GM21576 (cell line): ENCODE measurements at regions not wholly inside any gene's neighbourhood (a gene's known extent, or its start where the extent isn't known, plus 50 kb on each side); places are given as distances from the start of the nearest gene placed in this dataset.
"Not testable (repeated sequence)": the region's sequence is repeated elsewhere in the genome, so short reads cannot be mapped to it uniquely, and the experiment has no call there.

Experiments
- ATAC-seq: cut with Tn5 transposase; IDR thresholded peaks from one replicate; pipeline ENCODE4 v1.9.1; 2021; ENCODE audit warnings: mild to moderate bottlenecking, moderate library complexity; ENCODE audit not compliant: unreplicated experiment

DNA sequence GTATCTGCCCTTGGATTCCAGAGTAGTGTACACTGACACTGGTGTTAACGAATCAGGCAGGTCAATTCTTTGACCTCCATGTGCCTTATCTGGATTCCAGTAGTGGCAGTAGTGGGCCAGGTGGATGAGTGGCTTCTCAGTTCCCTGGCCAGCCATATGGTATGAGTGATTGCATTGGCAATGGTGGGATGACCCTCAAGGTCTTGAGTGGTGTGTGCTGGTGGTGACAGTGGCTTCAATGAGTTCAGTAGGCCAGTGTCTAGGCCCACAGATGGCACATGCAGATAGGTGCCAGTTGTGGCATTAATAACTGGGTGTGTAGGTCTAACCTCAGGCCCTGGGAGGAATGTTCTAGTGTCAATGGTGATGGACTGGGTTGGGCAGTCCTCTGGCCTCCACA, 674.1 kb upstream of the NXPH2 start:
- no peak for ATAC-seq

DNA sequence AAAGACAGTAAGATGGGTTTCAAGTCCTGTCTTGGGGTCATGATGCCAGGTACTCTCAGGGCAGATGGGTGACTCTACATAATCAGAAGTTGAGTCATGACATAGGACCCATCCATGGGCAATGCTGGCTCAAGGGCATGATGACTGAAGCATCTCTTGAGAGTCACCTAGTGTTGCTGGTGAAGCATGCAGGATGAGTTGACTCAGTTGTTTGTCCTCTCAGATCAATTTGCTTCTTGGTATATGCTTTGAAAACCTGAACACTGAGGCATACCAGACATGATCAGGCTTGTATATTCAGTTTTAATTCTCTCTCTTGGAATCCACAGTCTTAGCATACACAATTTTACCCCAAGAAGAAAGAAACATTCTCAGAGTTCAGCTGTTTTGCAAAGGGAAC, 658.9 kb upstream of the NXPH2 start:
- no peak for ATAC-seq

DNA sequence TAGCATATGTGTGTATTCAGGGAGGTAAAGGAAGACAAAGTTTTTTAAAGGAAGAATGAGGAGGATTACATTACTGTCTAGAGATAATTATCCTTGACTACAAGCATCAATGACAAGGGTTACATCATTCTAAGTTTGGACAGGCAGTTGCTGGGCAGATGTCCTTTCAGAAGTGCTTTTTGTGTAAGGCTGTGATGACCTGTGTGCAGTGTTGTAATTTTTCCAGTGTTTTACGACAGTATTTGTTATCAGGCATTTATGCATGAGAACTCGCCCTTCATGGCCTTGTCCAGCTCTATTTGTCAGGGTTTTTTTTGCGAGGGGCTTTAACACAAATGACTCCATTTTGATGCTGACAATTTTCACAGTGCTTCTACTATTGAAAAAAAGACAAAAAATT, 658.3 kb upstream of the NXPH2 start:
- ATAC-seq = no peak

DNA sequence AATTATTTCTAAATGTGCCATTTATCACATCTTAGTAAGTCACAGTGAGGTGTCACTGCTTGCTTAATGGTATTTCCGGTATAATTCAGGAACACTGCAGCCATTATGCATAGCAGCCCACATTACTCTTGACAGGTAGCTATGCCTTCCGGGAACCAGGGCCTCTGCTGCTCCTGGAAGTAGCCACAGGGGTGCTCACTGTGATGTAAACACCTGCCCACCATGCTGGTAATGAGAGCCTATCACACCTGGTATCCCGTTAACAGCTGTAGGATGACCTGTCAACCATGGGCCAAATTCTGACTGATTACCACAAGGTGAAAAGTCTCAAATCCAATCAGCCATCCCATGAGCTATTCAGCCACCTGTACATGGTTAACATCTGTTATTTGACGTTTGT, 647.0 kb upstream of the NXPH2 start:
- no peak for ATAC-seq

DNA sequence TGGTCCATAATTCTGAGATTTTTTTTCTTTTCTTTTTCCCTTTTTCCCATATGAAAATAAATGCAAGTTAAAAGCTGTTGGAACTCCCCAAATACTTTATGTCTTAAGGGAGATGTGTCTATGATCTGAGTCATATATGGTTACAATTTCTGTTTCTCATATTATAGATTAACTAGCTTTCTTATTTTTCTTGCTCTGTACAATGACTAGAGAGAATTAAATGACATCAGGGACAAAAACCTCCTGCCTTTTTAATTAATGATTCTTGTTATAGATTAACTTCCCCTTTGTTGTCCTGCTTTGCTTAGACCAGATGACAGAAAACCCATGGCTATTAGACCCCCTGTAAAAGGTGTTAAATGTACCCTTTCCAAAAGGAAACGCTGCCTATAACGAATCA, 643.9 kb upstream of the NXPH2 start:
- ATAC-seq = no peak

DNA sequence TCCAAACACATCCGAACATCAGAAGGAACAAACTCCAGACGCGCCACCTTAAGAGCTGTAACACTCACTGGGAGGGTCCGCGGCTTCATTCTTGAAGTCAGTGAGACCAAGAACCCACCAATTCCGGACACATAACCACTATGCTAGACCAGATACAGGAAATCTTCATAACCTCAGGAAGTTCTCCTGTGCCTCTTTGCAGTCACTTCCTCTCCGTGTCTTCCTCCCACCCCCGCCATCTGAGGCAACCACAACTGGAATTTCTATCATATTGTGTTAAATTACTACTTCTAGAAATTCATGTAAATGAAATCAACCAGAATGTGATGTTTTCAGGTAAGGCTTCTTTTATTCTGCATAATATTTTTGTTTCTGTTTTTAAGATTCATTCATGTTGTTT, 631.0 kb upstream of the NXPH2 start:
- ATAC-seq = no peak

DNA sequence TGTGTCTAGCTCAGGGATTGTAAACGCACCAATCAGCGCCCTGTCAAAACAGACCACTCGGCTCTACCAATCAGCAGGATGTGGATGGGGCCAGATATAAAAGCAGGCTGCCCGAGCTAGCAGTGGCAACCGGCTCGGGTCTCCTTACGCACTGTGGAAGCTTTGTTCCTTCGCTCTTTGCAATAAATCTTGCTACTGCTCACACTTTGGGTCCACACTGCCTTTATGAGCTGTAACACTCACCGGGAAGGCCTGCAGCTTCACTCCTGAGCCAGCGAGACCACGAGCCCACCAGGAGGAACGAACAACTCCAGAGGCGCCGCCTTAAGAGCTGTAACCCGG, 630.6 kb upstream of the NXPH2 start:
- ATAC-seq = not testable (repeated sequence)

DNA sequence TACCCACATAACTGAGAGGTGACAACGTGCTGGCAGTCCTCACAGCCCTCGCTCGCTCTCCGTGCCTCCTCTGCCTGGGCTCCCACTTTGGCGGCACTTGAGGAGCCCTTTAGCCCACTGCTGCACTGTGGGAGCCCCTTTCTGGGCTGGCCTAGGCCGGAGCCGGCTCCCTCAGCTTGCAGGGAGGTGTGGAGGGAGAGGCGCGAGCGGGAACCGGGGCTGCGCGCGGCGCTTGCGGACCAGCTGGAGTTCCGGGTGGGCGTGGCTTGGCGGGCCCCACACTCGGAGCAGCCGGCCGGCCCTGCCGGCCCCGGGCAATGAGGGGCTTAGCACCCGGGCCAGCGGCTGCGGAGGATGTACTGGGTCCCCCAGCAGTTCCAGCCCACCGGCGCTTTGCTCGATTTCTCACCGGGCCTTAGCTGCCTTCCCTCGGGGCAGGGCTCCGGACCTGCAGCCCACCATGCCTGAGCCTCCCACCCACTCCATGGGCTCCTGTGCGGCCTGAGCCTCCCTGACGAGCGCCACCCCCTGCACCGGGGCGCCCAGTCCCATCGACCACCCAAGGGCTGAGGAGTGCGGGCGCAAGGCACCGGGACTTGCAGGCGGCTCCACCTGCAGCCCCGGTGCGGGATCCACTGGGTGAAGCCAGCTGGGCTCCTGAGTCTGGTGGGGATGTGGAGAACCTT, 630.1 kb upstream of the NXPH2 start:
- ATAC-seq = not testable (repeated sequence)

DNA sequence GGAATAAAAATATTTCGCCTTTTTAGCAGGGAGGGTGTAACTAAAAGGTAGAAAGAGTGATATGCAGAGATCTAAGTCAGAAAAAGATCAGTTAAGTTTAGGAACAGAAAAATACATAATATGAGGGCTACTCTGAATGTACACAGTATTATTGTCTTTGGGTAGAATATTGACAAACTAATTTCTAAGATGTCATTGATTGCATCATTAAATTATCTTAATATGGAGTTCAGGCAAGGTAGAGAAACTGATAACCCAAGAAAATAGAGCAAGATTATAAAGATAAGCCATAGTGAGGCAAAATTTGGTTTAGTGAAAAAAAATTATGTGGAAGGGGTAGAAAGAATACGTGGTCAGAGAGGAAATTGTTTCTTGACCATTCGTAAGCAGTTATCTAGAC, 629.0 kb upstream of the NXPH2 start:
- ATAC-seq = no peak

DNA sequence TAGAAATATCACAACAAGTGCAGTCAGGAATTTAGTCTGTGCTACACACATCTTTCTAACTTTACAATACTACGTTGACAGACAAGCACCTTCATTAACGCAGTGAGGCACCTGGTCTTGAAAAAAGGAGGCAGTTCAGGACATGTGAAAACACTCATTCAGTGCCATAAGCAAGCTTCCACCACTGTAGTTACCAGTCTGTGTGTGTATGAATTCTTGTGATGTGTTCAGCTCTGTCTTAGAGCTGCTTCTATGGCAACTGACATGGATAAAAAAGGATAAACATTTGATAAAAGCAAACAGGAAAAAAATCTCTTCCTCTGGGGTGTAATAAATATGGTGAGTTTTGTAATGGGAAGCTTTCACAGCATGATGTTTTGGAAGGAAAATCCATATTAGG, 623.8 kb upstream of the NXPH2 start:
- no peak for ATAC-seq

DNA sequence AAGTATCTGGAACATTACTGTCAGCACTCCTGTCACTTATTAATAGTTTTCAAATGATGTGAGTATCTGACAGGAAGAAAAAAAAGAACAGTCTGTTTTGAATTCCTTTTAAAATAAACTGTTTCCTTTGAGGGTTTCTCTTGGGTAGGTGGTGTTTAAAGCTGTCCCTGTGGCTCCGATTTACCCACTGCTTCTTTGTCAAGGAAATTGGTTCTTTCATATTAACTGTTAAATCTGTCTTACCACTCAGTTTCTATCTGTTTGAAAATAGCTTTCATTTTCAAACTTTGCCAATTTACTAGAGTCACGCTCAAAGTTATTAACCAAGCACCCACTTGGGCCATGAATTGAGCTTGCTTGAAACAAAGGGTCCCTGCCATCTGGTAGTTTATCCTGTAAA, 614.6 kb upstream of the NXPH2 start:
- no peak for ATAC-seq

DNA sequence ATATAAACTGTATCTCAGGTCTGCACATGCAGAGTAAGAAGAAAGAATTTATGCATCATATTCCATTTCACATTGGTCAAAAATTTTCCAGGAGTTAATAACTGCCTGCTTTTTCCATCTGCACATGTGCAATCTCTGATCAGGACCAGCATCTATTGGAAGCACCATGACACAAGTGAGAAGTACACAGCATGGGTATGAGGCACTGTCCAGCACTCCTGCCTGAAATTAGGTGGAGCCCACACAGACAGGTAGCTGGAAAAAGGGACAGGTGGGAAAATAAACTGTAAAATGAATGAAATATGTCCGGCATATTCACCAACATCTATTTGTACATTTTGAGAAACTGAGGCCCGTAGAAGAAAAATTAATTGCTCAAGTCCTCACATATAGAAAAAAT, 609.2 kb upstream of the NXPH2 start:
- no peak for ATAC-seq

DNA sequence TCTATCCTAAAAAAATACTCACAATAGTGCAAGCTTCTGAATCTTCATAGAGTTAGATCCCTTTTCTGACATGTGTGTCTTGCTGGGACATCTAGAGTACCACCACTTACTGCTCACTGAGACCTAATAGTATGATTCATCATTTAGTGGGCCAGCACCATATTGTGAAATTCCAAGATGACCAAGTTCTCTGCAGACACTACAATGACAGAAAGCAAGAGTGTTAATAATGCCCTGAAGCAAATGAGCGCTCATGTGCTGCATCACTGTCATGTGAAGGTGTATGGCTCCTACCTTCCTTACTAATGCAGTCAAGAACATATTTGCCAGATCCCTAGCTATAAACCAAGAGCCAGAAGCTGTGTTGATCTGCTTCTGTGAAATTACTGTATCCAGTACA, 606.2 kb upstream of the NXPH2 start:
- ATAC-seq = no peak

DNA sequence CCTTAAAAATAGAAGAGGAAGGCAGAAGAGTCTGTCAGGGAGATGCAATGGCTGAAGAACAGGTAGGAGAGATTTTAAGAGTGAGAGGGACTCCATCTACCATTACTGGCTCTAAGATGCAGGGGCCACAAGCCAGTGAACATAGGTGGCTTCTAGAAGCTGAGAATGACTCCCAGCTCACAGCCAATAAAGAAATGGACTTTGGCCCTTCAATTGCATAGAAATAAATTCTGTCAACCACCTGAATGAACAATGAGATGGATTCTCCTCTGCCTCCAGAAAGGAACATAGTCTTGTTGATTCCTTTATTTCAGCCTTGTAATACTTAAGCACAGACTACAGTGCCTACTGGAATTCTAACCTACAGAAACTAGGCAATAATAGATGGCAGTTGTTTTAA, 603.3 kb upstream of the NXPH2 start:
- no peak for ATAC-seq

DNA sequence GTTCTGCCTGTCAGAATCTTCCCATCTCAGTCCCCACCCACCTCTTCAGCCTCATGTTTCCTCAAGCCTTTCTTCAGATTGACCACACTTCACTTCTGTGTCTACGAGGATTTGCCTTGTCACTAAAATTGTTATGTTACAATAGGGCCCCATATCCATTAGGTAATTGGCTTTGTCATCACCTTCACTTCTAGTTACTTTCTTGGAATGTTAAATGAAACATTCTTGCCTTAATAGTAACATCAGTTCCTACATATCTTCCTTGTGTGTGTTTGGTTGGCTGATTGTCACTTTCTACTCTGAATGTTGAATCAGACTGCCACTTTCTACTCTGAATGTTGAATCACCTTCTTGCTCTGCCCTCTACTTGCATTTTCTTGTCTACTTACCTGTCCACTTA, 599.9 kb upstream of the NXPH2 start:
- no peak for ATAC-seq

DNA sequence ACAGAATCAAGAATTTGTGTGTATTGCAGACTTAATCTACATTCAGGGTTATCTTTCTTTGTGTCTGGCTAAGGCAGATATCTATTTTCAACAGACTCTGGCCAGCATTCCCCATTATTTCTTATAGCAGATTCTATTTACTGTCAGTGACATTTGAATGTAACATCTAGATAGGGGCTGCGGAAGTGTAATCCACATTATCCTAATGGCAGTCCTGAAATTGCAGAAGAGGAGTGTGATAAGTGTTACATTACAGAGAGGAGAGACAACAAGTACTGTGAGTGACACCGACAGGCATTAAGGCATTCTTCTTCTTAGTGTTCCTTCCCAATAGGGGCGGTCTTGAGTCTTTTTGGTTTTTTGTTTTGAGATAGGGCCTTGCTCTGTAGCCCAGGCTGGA, 598.2 kb upstream of the NXPH2 start:
- no peak for ATAC-seq

DNA sequence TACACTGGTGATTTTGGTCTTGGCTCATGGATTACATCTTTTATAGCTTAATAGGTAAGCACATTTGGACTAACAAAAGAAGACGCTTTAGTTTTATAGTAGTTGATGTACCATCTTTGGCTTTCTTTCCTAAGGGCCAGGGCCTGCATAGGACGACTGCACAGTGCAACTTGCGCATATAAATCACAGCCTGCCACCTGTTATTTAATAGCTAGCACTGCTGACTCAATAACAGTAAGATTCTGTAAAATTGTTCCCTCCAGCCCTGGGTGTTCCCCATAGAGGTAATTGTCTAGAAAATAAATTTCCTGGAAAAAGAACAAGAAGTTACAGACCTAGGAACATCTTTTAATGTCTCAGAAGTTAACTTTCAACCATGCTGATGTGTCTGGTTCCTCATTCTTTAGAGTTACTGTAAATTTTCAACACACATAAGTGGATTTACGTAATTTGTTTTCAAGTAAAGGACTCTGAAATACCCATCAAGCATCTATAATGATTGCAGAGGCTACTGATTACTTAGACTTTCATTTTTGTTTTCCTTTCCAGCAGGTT, 594.2 kb upstream of the NXPH2 start:
- ATAC-seq = no peak

DNA sequence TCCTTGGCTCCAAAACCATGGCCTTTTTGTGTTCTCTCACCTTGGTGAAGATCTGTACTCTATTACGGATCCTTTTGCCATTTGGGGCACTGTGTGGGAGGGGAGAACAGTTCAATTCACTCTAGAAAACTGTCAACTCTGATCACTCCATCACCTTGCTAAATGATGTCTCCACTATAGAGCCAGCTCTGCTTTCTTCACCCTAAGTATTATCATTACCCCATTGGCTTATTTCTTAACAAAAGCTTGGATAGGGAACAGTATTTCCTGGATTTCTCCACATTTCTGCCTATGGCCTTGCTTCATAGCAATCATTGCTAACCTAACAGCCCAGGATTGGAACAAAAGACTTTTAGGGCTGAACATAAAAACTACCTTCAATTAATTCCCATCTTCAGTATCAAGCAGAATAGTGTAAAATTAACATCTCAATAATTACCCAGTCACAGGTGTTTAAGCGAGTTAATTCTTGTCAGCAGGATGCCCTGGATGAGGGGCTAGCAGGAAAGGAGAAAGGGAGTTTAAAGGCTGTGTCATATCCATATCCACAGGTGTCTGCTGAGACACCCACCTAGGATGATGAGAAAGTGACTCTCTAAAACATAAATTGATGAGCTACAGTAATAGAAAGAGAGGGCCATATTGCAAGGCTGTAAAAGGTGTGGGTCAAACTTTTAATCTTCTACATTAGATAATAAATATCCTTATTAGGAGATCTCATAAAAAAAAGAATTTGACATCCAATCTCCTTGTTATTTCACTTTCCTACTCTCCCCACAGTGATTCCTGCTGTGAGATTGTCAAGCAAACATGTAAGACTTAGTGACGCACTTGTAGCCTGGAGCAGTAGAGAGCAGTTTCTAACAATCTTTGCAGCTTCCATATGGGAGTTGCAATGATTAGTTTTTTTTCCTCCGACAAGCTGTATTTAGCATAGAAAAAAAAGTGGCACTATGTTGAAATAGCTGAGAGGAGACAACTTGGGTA, 589.5 kb upstream of the NXPH2 start:
- ATAC-seq = no peak

DNA sequence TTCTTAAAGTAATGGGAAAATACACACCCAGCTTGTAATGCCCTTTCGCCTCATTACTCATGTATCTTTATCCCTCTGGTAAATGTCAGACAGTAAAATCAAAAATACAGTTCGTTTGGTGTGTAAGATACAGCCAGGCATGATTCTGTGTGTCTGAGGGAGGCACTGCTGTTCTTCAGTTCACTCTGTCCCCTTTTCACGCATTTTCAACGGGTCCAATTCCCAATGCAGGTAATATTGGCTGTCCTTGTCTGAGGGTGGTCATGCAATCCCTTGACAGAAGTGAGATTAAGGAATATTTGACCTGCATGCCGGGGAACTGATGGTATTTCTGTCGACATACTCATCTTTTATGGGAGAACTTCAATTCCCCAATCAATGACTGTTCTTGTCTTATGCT, 587.2 kb upstream of the NXPH2 start:
- no peak for ATAC-seq

DNA sequence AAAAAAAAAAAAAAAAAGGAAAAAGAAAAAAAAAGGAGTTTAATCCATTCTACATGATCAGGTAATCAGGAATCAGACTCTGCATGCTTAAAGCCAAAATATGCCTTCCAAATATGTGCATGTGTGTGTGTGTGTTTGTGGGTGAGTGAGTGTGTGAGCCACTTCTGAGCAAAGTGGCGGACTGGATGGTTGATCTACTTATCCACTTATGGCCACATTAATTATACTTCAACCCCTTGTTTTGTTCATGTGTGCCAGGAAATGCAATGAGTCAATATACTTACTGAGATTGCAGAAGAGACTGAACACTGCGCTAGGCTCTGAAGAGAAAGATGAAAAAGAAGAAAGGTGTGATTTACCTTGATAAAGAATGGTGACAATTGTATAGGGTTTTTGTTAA, 586.5 kb upstream of the NXPH2 start:
- ATAC-seq = no peak

DNA sequence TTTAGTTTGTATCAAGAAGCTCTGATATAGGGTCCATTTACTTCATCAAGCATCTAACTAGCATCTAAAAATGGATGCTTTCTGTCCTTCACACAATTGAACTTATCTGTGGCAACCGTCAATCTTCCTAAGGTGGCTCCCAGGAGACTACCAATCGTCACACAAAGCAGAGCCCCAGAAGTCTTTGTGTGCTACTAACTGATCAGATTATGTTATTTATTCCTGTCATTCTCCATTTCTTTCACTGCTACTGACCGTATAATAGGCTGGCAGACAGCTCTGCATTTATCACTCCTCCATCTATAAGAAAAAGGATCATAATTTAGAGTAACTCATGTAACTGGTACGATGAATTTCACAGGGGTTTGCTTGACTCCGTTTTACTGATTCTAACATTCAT, 585.0 kb upstream of the NXPH2 start:
- ATAC-seq = no peak

DNA sequence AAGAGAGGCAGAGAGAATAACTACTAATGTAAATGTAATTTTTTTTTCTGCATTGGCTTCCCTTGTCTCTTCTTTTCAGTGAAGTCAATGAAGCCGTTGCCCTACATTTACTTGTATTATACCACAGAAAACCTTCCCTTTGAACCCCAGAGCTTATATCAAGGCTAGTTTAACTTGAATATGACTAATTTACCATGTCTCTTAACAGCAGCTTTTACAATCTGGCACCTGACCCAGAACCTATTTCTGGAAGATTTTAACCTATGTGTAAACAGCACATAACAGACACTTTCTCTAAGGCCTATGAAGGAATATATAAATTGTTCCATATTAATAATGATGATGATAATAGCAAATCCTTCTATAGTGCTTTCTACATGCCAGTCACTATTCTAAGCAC, 580.5 kb upstream of the NXPH2 start:
- no peak for ATAC-seq
